DND-41 (cell line): ENCODE measurements at regions not wholly inside any gene's neighbourhood (a gene's known extent, or its start where the extent isn't known, plus 50 kb on each side); places are given as distances from the start of the nearest gene placed in this dataset.

Experiments used
- ATAC-seq: fragments of 200-7000 bp; cut with Tn5 transposase; 3 replicates; pipeline ENCODE4 v1.9.1; 2021; ENCODE audit warnings: low read depth; ENCODE audit not compliant: insufficient read depth
- DNase-seq: peaks from one replicate; pipeline ENCODE4 v3.0.0-alpha.2; 2020
- H2AFZ ChIP-seq: 2 replicates; pipeline ENCODE4 v1.6.0; 2012; ENCODE audit warnings: low read depth, low read length
- H3K27ac ChIP-seq: 2 replicates; pipeline ENCODE4 v1.5.1; 2012; ENCODE audit warnings: low read length, inconsistent platforms
- H3K27me3 ChIP-seq: fragments of 200-600 bp; sonication (generic); 2 replicates; pipeline ENCODE4 v1.6.0; 2012; ENCODE audit warnings: low read length, mild to moderate bottlenecking, inconsistent platforms; ENCODE audit not compliant: insufficient read depth, poor library complexity
- H3K36me3 ChIP-seq: 2 replicates; pipeline ENCODE4 v1.5.1; 2012; ENCODE audit warnings: low read length, inconsistent platforms; ENCODE audit not compliant: insufficient read depth
- H3K4me1 ChIP-seq: 2 replicates; pipeline ENCODE4 v1.5.1; 2012; ENCODE audit warnings: mild to moderate bottlenecking, low read length; ENCODE audit not compliant: insufficient read depth
- H3K4me2 ChIP-seq: 2 replicates; pipeline ENCODE4 v1.6.0; 2012; ENCODE audit warnings: mild to moderate bottlenecking, moderate library complexity, low read length, inconsistent platforms; ENCODE audit not compliant: insufficient read depth
- H3K4me3 ChIP-seq, 2 experiments: fragments of 200-600 bp in 1 of 2; shearing (Covaris generic) in 1 of 2; 2 replicates each; pipeline ENCODE4 v1.5.1; 2012 to 2016; ENCODE audit warnings: inconsistent platforms in 2 of 2, low read length in 2 of 2, mild to moderate bottlenecking in 2 of 2, low read depth in 1 of 2, moderate library complexity in 1 of 2
- H3K79me2 ChIP-seq: 2 replicates; pipeline ENCODE4 v1.6.0; 2012; ENCODE audit warnings: low read length, inconsistent platforms; ENCODE audit not compliant: insufficient read depth
- H3K9ac ChIP-seq: 2 replicates; pipeline ENCODE4 v1.6.0; 2012; ENCODE audit warnings: low read depth, mild to moderate bottlenecking, inconsistent platforms, low read length, moderate library complexity
- H3K9me3 ChIP-seq: 2 replicates; pipeline ENCODE4 v1.5.1; 2012; ENCODE audit warnings: low read length, moderate library complexity, mild to moderate bottlenecking, inconsistent platforms; ENCODE audit not compliant: insufficient read depth, severe bottlenecking
- H4K20me1 ChIP-seq: 2 replicates; pipeline ENCODE4 v1.6.0; 2012; ENCODE audit warnings: low read length; ENCODE audit not compliant: insufficient read depth
- EZH2 ChIP-seq: IDR thresholded peaks from 3 replicates; pipeline ENCODE4 v1.6.1; 2012; ENCODE audit warnings: borderline replicate concordance, low read depth, mild to moderate bottlenecking, moderate library complexity, low read length, inconsistent platforms; ENCODE audit not compliant: severe bottlenecking
- TF ChIP-seq, protein P1 (sequence below): IDR thresholded peaks from 2 replicates; pipeline ENCODE4 v1.5.1; 2012; ENCODE audit warnings: borderline replicate concordance, low read length, moderate library complexity, mild to moderate bottlenecking; ENCODE audit not compliant: poor library complexity, severe bottlenecking; ENCODE audit errors: extremely low read depth

DNA sequence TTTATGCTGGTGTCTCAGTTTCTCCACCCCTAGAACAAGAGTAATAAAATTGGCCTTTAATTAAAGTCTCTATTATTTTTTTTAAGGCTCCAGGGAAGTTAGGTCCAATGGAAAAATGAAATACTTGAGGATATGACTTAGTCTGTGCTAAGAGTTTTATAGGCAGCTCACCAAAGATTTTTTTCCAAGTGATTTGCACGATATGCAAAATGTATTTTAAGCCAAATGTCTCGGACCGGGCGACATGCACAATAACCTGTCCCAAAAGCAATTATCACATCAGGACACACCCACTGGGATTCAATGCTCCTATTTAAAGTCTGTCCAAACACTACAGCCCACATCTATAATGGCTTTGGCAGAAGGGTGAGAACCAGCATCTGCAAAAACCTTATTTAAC, 136.1 kb upstream of the ANKH start:
- H3K4me2 ChIP-seq = no peak overlapping the region
- ATAC-seq (no peak), DNase-seq (no peak)
- no peak overlapping the region for H3K4me3 ChIP-seq
- H3K36me3 ChIP-seq = no peaks in the 10 kb centered on the region
- H2AFZ ChIP-seq = no peak overlapping the region
- no peaks in the 10 kb centered on the region for H3K4me1 ChIP-seq
- H3K9me3 ChIP-seq = no peaks in the 10 kb centered on the region
- no peak overlapping the region for H3K27ac ChIP-seq
- TF ChIP-seq, protein P1, sequence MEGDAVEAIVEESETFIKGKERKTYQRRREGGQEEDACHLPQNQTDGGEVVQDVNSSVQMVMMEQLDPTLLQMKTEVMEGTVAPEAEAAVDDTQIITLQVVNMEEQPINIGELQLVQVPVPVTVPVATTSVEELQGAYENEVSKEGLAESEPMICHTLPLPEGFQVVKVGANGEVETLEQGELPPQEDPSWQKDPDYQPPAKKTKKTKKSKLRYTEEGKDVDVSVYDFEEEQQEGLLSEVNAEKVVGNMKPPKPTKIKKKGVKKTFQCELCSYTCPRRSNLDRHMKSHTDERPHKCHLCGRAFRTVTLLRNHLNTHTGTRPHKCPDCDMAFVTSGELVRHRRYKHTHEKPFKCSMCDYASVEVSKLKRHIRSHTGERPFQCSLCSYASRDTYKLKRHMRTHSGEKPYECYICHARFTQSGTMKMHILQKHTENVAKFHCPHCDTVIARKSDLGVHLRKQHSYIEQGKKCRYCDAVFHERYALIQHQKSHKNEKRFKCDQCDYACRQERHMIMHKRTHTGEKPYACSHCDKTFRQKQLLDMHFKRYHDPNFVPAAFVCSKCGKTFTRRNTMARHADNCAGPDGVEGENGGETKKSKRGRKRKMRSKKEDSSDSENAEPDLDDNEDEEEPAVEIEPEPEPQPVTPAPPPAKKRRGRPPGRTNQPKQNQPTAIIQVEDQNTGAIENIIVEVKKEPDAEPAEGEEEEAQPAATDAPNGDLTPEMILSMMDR = no peak
- TF ChIP-seq EZH2 = no peak
- H3K79me2 ChIP-seq = no peaks in the 10 kb centered on the region
- no peaks in the 10 kb centered on the region; the same call in 1 of the 2 replicates for H4K20me1 ChIP-seq
- peaks cover 4% of the 10 kb centered on the region for H3K27me3 ChIP-seq
- H3K9ac ChIP-seq = no peak overlapping the region

DNA sequence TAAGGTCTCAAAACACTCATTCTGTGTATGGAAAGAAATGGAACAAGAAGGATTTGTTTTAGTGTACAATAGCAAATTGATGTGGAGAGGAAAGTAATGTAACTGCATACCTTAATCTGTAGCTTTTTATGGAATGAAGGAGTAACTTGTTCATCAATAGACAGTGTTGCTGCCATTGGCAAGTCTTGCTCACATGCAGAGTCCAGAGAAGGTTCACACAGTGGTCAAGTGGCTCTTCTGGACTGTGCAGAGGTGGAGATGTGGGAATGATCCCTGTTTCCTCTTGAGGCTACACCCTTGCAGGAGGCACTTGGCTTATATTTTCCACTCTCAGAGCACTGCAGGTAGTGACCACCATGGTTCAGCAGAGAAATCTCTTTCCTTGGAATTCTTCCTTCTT, 132.9 kb upstream of the ANKH start:
- H4K20me1 ChIP-seq = no peaks in the 10 kb centered on the region; the same call in 1 of the 2 replicates
- no peak overlapping the region for H3K4me2 ChIP-seq
- no peaks in the 10 kb centered on the region for H3K36me3 ChIP-seq
- no peak overlapping the region for H3K27ac ChIP-seq
- H3K9me3 ChIP-seq = no peaks in the 10 kb centered on the region
- DNase-seq = no peak
- no peak overlapping the region for H2AFZ ChIP-seq
- no peak overlapping the region for H3K4me3 ChIP-seq
- TF ChIP-seq, protein P1 = no peak
- TF ChIP-seq EZH2 = no peak
- H3K79me2 ChIP-seq = no peaks in the 10 kb centered on the region
- H3K9ac ChIP-seq = no peak overlapping the region
- no peak for ATAC-seq
- no peaks in the 10 kb centered on the region for H3K4me1 ChIP-seq
- H3K27me3 ChIP-seq = peaks cover 6% of the 10 kb centered on the region

DNA sequence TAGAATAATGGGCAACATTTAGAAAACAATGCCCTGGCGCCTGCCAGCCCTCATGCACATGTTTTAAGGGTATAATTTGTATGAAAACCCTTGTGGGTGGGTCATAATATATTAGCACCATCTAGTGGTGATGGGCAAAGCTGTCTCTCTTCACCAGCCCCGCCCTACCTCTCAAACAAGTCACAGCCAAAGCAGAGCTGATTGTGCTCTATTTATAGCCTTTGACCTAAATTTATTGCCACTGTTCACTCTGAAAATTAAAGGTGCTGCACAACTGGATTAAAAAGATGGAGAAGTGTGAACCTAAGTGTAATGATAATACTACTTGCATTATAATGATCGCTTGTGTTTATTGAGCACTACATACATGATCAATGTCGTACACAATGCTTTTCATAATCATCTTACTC, 131.9 kb upstream of the ANKH start:
- H3K9me3 ChIP-seq = peaks cover 3% of the 10 kb centered on the region
- H3K27me3 ChIP-seq = peaks cover 6% of the 10 kb centered on the region
- no peaks in the 10 kb centered on the region for H3K4me1 ChIP-seq
- no peaks in the 10 kb centered on the region for H3K36me3 ChIP-seq
- H3K9ac ChIP-seq = no peak overlapping the region
- no peak overlapping the region for H3K4me2 ChIP-seq
- H2AFZ ChIP-seq = no peak overlapping the region
- H3K4me3 ChIP-seq = no peak overlapping the region
- no peak overlapping the region for H3K27ac ChIP-seq
- TF ChIP-seq, protein P1 = peak; percentile 91
- TF ChIP-seq EZH2 = no peak
- no peaks in the 10 kb centered on the region; the same call in 1 of the 2 replicates for H4K20me1 ChIP-seq
- H3K79me2 ChIP-seq = no peaks in the 10 kb centered on the region
- ATAC-seq = peak; percentile 98
- DNase-seq = peak; percentile 68

GRCh38 chr5:15002791-15003190, 131.2 kb upstream of the ANKH start:
- peaks cover 10% of the 10 kb centered on the region for H3K9me3 ChIP-seq
- no peak for TF ChIP-seq EZH2
- TF ChIP-seq, protein P1 = no peak
- H3K79me2 ChIP-seq = no peaks in the 10 kb centered on the region
- no peak overlapping the region for H3K4me2 ChIP-seq
- no peaks in the 10 kb centered on the region for H3K36me3 ChIP-seq
- no peaks in the 10 kb centered on the region; the same call in 1 of the 2 replicates for H4K20me1 ChIP-seq
- ATAC-seq (no peak), DNase-seq (no peak)
- H2AFZ ChIP-seq = no peak overlapping the region
- peaks cover 6% of the 10 kb centered on the region for H3K27me3 ChIP-seq
- no peak overlapping the region for H3K9ac ChIP-seq
- H3K4me3 ChIP-seq = no peak overlapping the region
- no peaks in the 10 kb centered on the region for H3K4me1 ChIP-seq
- no peak overlapping the region for H3K27ac ChIP-seq
